GM21515 (cell line): ENCODE measurements at regions not wholly inside any gene's neighbourhood (a gene's known extent, or its start where the extent isn't known, plus 50 kb on each side); places are given as distances from the start of the nearest gene placed in this dataset.

Experiments used
- ATAC-seq: cut with Tn5 transposase; IDR thresholded peaks from one replicate; pipeline ENCODE4 v1.9.1; 2021; ENCODE audit not compliant: unreplicated experiment

DNA sequence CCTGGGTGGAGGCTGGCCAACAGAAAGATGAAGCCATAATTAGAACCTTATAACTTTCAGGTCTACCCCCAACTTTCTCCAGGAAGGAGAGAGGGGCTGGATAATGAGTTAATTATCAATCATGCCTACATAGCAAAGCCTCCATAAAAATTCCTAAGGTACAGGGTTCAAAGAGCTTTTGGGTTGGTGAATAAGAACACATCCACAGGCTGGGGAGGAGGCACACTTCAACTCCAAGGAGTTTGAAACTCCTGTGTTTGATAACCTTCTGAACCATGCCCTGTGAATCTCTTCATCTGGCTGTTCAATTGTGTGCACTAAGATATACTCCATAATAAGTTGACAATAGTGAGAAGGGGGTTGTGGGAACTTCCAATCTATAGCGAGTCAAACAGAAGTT is 552.3 kb downstream of the TDRD15 start:
- no peak for ATAC-seq

DNA sequence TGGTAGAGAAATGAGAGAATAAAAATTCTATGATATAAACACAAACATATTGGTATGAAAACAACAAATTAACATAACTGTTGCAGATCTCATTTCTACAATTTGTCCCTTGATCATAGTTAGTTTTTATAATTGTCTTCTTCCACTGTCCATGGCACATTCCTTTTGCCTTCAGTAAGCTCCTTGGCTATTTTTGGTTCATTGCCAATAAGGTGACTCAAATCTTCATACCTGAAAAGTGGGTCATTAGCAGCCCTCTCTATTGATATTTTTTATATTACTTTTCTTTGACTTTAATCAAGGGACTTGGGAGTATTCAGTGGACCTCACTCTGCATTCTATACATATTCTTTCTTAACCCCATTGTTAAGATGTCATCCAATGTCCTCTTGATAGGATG is 552.9 kb downstream of the TDRD15 start:
- ATAC-seq: no peak

DNA sequence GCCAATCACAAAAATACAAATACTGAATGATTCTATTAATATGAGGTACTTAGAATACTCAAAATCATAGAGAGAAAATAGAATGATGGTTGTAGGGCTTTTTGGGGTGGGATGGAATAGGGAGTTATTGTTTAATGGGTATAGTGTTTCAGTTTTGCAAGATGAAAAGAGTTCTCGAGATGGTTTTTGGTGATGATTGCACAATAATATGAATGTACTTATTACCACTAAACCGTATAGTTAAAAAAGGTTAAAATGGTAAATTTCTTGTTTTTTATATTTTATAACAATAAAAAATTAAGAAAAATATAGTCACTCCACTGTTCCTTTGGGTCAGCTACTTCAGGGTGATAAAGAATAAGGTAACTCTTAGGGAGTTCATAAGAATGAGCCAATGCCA is 560.1 kb downstream of the TDRD15 start:
- no peak for ATAC-seq

DNA sequence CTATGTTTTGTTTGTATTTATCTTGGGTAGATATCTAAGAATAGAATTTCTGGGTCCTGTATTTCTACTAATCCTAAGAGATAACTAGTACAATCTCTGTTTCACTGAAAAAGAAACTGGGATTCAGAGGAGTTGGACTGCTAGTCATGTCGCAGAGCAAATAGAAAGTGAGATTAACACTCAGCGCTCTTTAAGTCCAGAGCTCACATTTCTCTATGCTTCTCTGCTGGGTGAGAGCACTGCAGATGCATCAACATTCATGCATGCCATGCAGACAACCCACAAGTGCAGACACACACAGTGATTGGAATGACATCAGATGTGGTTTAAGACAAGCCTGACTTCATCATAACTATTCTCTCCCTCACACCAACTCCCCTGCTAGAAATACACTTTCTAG is 563.8 kb downstream of the TDRD15 start:
- ATAC-seq: no peak

DNA sequence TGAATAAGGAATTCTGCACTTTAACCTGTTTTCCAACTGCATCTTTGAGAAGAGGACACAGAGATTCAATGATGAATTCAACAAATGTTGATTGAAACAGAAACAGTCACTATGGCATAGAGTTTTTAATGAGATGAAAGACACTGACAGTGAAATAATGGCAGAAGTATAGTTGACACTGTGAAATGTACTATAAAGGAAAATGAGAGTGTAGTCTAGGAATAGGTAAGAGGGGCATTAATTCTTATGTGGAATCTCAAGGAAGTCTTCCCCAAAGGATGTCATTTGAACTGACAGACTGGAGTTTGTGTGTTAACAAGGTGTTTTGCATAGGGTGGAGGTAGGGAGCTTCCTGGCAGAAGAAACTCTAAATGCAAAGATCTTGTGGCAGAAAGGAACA is 566.2 kb downstream of the TDRD15 start:
- ATAC-seq: no peak

DNA sequence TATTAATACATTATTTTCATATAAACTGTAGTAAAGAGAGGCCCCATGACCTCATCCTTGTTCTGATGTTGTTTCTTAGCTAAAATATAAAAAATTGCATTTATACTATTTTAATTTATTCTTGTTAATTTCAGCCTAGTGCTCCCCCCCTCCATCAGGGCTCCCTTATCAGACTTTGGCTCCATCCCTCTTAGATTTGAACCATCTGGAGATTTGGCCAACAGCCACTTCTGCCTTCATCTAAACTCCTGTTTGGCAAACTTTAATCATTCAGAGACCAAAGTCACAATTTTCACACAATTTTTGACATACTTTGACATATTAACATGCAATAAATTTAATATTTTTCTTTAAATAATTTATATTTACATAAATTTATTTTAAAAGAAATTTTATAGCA is 569.3 kb downstream of the TDRD15 start:
- ATAC-seq: no peak

DNA sequence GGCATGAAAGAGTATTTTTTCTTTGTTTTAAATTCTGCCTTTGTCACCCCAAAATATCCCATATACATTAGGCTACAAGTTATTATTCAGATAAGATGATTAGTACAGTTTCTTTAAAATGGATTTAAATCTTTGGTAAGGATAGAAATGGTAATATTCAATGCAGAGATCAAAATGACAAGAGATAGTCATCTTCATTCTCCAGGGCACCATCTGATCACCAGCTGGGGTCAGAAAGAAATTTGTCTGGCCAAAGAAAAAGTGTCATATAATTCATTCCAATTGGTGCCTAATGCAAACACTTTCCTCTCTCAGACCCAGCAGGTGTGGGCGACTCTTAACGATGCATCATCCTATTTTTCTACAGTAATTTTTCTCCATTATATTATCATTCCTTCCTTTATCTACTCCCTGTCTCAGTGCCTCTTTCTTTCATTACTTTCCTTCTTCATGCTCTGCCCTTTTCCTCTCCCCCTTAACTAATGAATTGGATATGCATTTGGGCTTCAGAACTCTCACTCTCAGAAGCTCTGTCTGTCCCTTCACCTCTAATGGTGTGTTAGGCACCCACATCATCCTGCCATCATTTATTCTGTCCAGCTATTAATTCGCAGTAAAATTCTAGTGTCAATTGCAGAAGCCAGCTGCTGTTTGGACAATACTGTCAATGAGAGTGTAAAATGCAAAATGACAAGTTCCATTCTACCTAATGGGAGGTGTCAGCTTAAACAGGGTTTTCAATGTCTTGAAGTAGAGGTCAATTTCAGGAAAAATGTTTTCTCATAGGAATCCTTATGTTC is 570.5 kb downstream of the TDRD15 start:
- no peak for ATAC-seq

DNA sequence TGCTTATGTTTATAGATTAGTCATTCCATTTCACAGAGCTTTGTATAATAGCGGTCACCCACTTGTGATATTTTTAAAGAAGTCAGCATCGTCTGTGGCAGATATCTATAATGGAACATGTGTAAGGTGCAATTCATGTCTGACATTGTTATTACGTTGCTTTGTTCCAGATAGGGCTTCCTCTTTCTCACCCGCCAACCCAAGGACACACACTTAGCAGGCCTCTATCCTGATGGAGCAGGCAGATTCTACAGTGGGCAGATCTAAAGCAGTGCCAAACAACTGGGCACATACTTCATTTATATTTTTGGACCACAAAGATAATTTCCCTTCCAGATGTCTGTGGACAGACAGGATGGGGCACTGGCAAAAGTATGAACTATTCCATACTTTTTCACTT is 573.1 kb downstream of the TDRD15 start:
- ATAC-seq: no peak

DNA sequence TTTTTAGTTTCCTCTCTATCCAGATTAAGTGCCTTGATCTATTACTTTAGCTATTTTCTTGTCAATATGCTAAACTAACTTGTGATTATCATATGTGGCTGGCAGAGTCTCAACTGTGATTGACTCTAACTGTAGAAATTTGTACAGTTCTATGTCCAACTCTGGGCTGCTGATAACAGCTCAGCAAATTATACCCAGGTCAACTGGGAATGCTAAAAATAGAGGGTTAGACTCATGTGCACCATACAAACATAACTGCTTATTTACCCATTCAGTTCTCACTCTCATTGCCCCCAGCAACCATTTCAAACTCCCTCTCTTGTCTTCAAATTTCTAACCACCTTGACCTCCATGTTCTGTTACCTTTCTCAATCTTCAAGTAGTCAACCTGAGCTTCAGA is 576.9 kb downstream of the TDRD15 start:
- ATAC-seq: no peak

DNA sequence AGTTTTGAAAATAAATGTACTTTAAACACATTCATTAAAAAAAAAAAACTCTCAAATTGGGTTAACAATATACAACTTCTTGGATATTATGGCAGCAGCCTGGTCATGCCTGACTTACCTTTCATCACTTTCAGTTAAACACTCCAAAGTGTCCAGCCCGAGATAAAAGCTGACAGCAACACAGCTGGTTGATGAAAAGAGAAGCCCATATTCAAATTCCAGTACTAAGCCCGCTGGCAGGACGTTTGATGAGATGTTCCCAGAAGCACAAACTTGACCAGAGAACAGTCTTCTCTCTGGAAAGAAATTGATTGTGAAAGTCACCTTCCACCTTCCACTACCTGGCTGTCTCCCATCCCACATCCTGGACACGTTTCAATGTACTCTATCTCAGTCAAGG is 586.3 kb downstream of the TDRD15 start:
- no peak for ATAC-seq

DNA sequence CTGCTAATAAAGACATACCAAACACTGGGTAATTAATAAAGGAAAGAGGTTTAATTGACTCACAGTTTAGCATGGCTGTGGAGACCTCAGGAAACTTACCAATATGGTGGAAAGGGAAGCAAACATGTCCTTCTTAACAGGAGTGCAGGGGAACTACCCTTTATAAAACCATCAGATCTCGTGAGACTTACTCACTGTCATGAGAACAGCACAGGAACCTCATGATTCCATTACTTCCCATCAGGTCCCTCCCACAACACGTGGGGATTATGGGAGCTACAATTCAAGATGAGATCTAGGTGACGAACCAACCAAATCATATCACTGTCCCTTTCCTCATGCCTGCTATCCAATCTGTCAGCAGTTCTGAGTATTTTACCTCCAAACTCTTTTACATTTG is 586.7 kb downstream of the TDRD15 start:
- ATAC-seq: no peak

DNA sequence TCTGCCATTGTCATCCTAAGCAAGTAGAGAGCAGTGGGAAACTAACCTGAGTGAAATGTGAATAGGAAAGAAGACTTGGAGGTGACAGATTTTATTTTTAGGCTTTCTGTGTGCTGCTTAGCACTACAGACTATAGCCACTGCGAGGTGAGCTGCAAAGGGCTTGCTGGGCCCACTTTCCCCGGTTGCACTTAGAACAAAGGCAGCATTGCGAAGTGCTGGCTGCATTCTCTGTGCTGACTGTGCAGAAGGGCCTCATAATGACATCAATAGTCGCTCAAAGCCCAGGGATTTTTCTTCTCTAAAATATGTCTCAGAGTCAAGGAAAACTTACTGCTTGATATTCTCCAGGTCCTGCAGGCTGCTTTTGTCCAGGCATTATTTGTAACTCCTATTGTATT is 592.1 kb downstream of the TDRD15 start:
- ATAC-seq: no peak

DNA sequence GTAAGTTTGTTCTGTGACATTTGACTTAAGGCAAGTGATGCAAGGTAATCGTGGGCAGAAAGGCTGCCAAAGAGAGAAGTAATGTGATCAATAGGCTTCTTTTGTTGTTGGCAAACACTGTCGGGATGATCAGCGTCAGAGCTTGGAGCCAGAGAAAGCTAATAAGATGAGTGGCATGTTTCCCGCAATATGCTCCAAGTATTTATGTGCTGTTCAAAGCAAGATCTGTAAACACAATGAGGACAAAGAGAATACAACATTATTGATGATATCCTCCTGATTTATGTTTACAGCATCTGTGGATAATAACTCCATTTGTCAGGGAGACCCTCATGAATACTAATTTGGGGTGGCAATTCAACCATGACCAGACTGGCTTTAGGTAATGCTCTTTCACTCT is 603.3 kb downstream of the TDRD15 start:
- no peak for ATAC-seq

DNA sequence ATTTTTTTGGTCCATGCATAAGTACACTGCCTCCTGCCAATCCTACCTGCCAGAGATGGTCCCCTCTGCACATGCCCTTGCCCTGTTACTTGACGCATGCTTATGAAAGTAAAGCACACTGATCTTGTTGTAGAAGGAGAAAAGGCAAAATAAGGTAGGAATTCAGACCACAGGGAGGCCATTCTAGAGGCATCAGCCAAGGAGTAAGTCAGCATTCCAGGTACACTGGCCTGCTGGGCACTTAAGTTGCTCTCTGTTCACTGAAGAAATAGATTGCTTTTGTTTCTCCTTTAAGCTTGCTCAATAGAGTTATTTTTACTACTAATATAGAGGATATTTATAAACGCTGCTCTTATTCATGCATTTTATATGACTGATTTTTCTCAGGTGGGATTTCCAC is 604.4 kb downstream of the TDRD15 start:
- no peak for ATAC-seq

DNA sequence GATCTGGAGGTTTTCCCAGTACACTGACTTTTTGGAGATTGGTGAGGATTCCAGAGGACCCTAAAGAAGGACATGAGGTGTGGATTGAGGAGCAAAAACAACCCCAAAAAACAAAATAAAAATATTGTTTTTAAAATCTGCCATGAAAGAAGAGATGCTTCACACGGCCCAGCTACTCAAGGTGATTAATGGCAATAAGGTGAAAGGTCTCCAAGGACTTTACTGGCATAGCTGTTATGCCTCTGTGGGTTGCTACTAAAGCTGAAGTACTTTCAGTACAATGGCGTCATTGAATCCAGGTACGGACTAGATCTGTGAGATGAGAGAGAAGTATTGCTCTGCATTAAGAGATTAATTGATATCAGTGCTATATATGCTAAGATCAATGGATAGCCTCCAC is 606.4 kb downstream of the TDRD15 start:
- ATAC-seq: no peak

DNA sequence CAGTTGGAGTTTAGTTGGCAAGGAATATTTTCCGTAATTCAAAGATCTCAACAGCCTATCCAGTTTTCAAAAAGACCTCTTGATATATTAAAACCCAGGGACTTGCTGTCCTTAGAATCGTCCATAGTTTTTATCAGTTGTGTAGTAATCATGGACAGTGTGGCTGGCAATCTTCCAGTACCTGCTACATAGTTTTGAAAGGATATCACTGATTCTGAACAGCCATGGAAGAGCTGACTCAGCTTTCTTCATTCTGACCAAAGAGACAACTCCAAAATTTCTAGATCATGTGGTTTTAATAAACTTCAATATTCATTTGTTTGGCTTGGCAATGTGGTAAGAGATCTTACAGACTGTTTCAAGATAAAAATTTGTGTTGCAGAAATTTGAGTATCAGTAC is 616.7 kb downstream of the TDRD15 start:
- no peak for ATAC-seq

DNA sequence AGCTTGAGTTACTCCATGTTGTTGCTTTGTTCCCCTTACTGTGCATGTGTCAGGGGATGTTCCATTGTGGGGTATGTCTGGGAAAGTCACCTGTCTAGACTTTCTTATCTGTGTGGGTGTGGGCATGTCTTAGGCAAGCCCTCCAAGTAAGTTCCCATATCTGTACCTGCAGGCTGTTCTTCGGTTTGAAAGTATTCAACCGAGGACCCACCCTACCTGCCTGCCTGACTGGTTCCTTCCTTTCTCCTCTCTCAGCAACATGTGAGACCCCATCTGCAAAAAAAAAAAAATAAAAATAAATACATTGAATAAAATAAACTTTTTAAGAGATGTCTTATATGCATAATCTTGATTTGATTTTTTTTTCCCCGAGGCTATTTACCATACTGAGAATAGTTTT is 622.7 kb downstream of the TDRD15 start:
- no peak for ATAC-seq

DNA sequence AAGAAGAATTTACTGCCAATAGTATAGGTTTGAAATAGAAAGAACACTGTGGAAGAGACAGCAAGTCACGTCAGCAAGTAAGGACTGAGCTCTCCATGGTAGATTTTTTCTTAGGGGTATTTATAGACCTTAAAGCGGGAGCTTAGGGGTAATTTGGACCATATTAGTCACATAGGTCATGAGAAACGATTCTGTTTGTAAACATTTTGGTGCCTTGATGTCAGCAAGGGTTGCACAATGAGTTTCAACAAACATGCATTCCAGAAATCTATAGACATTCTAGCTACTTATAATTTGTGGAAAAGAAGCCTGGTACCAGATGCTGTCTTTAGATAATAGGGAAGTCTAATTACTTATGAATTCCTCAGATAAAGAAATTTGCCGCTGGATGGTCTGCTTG is 624.7 kb downstream of the TDRD15 start:
- ATAC-seq: no peak

DNA sequence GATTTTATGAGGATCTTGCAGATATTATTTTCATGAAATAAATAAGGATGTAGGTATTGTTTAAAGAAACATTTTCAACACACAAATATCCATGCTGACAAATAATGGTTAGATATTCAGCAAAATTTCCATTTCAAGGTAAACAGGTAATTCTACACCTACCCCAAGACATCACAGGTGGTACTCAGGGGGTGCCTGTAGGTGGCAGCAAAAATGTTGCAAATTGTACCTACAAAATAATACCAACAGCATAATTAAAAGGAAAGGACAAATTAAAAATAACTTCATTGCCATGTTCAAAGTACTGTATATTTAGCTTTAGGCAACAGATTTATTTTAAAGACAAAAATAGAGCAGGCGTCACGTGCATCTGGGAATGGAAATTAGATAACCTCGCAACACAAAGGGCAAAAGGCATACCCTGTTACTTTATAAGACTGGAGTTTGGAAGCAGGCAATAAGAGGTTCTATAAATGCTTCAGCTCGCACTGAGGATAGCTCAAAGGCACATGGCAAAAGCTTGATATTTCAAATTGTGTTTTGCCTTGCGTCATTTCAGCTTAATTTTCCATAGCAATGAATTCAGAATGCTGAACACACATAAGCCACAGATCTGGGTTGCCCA is 630.5 kb downstream of the TDRD15 start:
- no peak for ATAC-seq

DNA sequence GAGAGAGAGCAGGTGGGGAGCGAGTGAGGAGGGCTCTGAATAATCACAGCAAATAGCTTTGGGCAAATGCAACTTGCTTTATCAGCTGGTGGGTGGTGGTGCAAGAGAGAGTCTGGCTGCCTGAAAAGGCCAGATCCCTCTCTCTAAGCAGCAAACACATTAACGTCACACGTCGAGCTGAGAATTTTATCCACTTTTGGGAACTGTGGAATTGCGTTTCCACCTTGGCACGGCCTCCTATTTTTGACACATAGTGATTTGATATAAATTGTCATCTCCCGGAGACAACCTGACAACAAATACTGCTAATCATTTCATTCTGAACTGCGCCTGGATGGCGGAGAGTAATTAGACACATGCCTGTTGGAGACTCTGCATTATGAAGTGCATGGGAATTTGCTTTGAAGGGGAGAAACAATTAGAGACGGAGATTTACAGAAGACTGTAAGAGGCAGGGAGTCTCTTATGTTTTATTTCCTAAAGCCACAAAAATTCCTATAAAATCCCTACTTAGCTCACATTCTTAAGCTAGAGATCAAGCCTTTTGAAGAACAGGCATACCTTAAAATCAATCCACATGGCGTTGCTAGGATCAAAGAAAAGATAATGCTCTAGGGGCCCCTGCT is 634.1 kb downstream of the TDRD15 start:
- no peak for ATAC-seq

DNA sequence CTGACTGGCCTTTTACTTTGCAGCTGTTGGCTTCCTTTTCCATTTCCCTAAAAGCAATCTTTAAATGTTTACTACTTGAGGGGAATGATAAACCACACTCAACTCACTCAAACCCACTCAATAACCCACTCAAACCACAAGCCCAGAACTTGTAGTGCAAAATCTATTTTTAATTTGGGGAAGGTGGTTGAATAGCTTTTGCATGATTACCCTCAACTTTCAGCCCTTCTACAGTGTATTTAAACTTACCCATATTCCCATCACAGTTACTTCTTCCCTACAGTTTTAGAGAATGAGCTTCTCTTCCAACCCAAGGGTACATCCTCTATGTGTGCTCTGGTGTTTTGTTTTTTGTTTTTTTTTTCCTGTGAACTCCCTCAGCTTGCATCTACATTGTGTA is 636.1 kb downstream of the TDRD15 start:
- no peak for ATAC-seq

DNA sequence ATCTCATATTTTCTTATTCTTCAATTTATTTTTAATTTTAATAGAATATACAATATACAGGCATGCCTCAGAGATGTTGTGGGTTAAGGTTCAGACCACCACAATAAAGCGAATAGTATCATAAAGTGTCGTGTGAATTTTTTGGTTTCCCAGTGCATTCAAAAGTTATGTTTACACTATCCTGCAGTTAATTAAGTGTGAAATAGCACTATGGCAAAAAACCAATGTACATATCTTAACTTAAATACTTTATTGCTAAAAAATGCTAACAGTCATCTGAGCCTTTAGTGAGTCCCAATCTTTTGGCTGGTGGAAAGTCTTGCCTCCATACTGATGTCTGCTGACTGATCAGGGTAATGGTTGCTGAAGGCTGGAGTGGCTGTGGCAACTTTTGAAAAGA is 637.6 kb downstream of the TDRD15 start:
- no peak for ATAC-seq

DNA sequence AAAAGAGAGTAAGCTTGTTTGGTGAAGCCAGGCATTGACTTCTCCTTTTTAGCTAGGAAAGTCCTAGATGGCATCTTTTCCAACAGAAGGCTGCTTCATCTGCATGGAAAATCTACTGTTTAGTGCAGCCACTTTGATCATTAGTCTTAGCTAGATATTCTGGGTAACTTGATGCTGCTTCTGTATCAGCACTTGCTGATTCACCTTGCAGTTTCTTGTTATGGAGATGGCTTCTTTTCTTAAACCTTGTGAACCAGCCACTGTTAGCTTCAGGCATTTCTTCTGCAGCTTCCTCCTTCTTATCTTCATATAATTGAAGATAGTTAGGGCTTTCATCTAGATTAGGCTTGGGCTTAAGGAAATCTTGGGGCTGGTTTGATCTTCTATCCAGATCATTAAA is 639.7 kb downstream of the TDRD15 start:
- no peak for ATAC-seq
